Vagina (tissue), 2 donors: ENCODE measurements at regions not wholly inside any gene's neighbourhood (a gene's known extent, or its start where the extent isn't known, plus 50 kb on each side); places are given as distances from the start of the nearest gene placed in this dataset.
"Not testable (repeated sequence)": the region's sequence is repeated elsewhere in the genome, so short reads cannot be mapped to it uniquely, and the experiment has no call there.

Experiments used
- DNase-seq, 2 donors: peaks; one replicate each; pipeline ENCODE4 v3.0.0-alpha.2; 2017; ENCODE audit errors: extremely low spot score in 2 of 2
- H3K27ac ChIP-seq: fragments of 200-600 bp; sonication (generic); one replicate; pipeline ENCODE4 v1.5.1; 2019
- H3K27me3 ChIP-seq: fragments of 200-600 bp; sonication (generic); one replicate; pipeline ENCODE4 v1.5.1; 2019
- H3K36me3 ChIP-seq, 2 donors: fragments of 200-600 bp; sonication (generic); one replicate each; pipeline ENCODE4 v1.5.1; 2017 to 2019
- H3K4me1 ChIP-seq: fragments of 200-600 bp; sonication (generic); one replicate; pipeline ENCODE4 v1.5.1; 2019
- H3K4me3 ChIP-seq, 2 donors: fragments of 200-600 bp; sonication (generic); 1 replicate in 1 of 2; 2 replicates in 1 of 2; pipeline ENCODE4 v1.5.1; 2016 to 2019
- H3K9me3 ChIP-seq: fragments of 200-600 bp; sonication (generic); one replicate; pipeline ENCODE4 v1.5.1; 2019
- CTCF ChIP-seq, 3 experiments: fragments of 450-650 bp in 2 of 3; fragments of 200-600 bp in 1 of 3; sonication (generic) in 1 of 3; IDR thresholded peaks; one replicate each; pipeline ENCODE4 v1.5.1; 2017 to 2019; ENCODE audit warnings: antibody characterized with exemption in 3 of 3, mild to moderate bottlenecking in 2 of 3, moderate library complexity in 2 of 3
- POLR2A ChIP-seq, 2 donors: fragments of 450-650 bp; IDR thresholded peaks; one replicate each; pipeline ENCODE4 v1.6.1; 2017; ENCODE audit warnings: antibody characterized with exemption in 2 of 2, mild to moderate bottlenecking in 2 of 2, moderate library complexity in 2 of 2
- POLR2AphosphoS5 ChIP-seq, 2 donors: sonication (generic); formaldehyde crosslinking; IDR thresholded peaks; one replicate each; pipeline ENCODE4 v1.9.0; 2017; ENCODE audit warnings: antibody characterized with exemption in 2 of 2, mild to moderate bottlenecking in 2 of 2, low read depth in 1 of 2; ENCODE audit not compliant: insufficient read depth in 1 of 2
- intact Hi-C: fragments of 100-400 bp; cut with DNase I; formaldehyde crosslinking; loops from one replicate; pipeline ENCODE4 v1.15.1; 2023

DNA sequence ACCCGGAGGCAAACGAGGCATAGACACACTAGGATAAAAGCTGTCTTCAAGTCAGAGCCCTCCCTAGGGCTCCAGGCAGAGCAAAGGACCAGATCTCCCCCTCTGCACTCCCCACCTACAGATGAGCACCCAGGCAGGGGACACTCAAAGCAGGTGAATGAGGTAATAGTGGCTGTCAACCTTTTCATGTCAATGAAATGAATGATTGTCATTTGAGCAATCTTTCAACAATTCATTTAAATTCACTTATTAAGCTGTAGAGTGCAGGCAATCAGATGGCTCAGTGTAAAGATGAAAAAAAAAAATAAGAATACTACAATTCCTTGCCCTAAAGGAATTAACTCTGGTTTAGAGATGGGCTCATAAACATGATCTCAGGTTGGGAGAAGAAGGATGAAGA, 427.8 kb upstream of the ISX start:
- TF ChIP-seq POLR2A (IDR thresholded peaks at IDR 0.05) (no peak), POLR2AphosphoS5 (IDR thresholded peaks at IDR 0.05; ENCODE audit: insufficient read depth in 1 of 2, low read depth in 1 of 2) (no peak), CTCF (IDR thresholded peaks at IDR 0.05) (no peak)
- no peak overlapping the region for H3K4me3 ChIP-seq
- no peaks in the 10 kb centered on the region for H3K4me1 ChIP-seq
- no peaks in the 10 kb centered on the region for H3K36me3 ChIP-seq
- no peak overlapping the region for H3K27ac ChIP-seq
- intact Hi-C loops: no loop called here
- DNase-seq: no peak
- no peaks in the 10 kb centered on the region for H3K9me3 ChIP-seq
- no peaks in the 10 kb centered on the region for H3K27me3 ChIP-seq

DNA sequence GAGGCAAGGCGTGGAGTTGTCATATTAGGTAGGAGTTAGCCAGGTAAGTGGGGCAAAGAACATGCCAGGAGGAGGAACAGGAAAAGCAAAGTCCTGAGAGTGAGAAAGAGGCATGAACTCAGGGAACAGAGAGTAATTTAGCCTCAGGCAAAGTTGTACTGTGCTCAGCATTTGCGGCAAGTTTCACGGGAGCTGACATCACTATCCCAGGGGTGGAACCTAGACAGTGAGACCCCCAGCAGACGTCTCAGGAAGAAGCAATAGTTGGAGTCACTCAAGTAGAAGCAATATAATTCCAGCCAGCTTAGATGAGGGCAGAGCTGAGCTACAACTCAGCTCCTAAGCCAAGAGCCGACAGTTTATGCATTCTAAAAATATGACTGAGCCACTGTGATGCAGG, 426.0 kb upstream of the ISX start:
- intact Hi-C loops: no loop called here
- no peaks in the 10 kb centered on the region for H3K27me3 ChIP-seq
- no peaks in the 10 kb centered on the region for H3K9me3 ChIP-seq
- no peak overlapping the region for H3K27ac ChIP-seq
- DNase-seq: no peak
- no peaks in the 10 kb centered on the region for H3K36me3 ChIP-seq
- H3K4me1 ChIP-seq: no peaks in the 10 kb centered on the region
- TF ChIP-seq CTCF (IDR thresholded peaks at IDR 0.05) (no peak), POLR2A (IDR thresholded peaks at IDR 0.05) (no peak), POLR2AphosphoS5 (IDR thresholded peaks at IDR 0.05; ENCODE audit: insufficient read depth in 1 of 2, low read depth in 1 of 2) (no peak)
- H3K4me3 ChIP-seq: no peak overlapping the region

DNA sequence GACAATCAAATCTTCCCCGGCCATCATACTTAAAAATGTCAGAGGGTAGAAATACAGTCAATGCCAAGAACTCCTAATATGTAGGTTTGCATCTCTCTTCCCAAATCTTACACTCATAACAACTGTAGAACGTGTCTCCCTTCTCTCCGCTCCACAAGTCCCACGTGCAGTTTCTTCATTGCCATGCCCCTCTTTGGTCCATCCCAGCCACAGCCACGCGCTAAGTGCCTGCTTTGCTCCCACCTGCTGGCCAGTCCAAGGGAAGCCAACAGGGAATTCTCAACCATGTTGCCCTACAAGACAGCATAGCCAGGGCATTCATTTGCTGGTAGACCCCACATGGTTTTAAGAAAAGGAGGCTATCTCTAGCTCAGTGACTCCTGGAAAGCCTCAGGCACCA, 420.6 kb upstream of the ISX start:
- DNase-seq: no peak
- no peak overlapping the region for H3K27ac ChIP-seq
- TF ChIP-seq CTCF (IDR thresholded peaks at IDR 0.05) (no peak), POLR2AphosphoS5 (IDR thresholded peaks at IDR 0.05; ENCODE audit: insufficient read depth in 1 of 2, low read depth in 1 of 2) (no peak), POLR2A (IDR thresholded peaks at IDR 0.05) (no peak)
- intact Hi-C loops: no loop called here
- no peak overlapping the region for H3K4me3 ChIP-seq
- H3K4me1 ChIP-seq: no peaks in the 10 kb centered on the region
- H3K36me3 ChIP-seq: no peaks in the 10 kb centered on the region
- H3K9me3 ChIP-seq: no peaks in the 10 kb centered on the region
- no peaks in the 10 kb centered on the region for H3K27me3 ChIP-seq

GRCh38 chr22:34669001-34669400, 397.0 kb upstream of the ISX start:
- TF ChIP-seq POLR2AphosphoS5 (IDR thresholded peaks at IDR 0.05; ENCODE audit: insufficient read depth in 1 of 2, low read depth in 1 of 2) (no peak), POLR2A (IDR thresholded peaks at IDR 0.05) (no peak)
- H3K36me3 ChIP-seq: no peaks in the 10 kb centered on the region
- no peaks in the 10 kb centered on the region for H3K4me1 ChIP-seq
- no peak overlapping the region for H3K27ac ChIP-seq
- intact Hi-C loops: no loop called here
- H3K27me3 ChIP-seq: no peaks in the 10 kb centered on the region
- no peaks in the 10 kb centered on the region for H3K9me3 ChIP-seq
- no peak for DNase-seq
- no peak overlapping the region for H3K4me3 ChIP-seq

DNA sequence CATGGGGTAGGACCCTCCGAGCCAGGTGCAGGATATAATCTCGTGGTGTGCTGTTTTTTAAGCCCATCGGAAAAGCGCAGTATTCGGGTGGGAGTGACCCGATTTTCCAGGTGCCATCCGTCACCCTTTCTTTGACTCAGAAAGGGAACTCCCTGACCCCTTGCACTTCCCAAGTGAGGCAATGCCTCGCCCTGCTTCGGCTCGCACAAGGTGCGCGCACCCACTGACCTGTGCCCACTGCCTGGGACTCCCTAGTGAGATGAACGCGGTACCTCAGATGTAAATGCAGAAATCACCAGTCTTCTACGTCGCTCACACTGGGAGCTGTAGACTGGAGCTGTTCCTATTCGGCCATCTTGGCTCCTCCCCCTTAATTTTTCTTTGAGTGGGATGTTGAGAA, 382.9 kb upstream of the ISX start:
- H3K27ac ChIP-seq, intact Hi-C loops, H3K4me1 ChIP-seq, H3K9me3 ChIP-seq, H3K36me3 ChIP-seq, DNase-seq, H3K4me3 ChIP-seq, H3K27me3 ChIP-seq: not testable (repeated sequence)

DNA sequence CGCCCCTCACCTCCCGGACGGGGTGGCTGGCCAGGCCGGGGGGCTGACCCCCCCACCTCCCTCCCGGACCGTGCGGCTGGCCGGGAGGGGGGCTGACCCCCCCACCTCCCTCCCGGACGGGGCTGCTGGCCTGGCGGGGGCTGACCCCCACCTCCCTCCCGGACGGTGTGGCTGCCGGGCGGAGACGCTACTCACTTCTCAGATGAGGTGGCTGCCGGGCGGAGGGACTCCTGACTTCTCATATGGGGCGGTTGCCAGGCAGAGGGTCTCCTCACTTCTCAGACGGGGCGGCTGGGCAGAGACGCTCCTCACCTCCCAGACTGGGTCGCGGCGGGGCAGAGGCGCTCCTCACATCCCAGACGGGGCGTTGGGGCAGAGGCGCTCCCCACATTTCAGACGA, 381.7 kb upstream of the ISX start:
- H3K27me3 ChIP-seq, H3K4me1 ChIP-seq, intact Hi-C loops, H3K36me3 ChIP-seq, H3K4me3 ChIP-seq, H3K27ac ChIP-seq, H3K9me3 ChIP-seq: not testable (repeated sequence)
- DNase-seq: peak in 1 of 2 donors; percentile 11

DNA sequence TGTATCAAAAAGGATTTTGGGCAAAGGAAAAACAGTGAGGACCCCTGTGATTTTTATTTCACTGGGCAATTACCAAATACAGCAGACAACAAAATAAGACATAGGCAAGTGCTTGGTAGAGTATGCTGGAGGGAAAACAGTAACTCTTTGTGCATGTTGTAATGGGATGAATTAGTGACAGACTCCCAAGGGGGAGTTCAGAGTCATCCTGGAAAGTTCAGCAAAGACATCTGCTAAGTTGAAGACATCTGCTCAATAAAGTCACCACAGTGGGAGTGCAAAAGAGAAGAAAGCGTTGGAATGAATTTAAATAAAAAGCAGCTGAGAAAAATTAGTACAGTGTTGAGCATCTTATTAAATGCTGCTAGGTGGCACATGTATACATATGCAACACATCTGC, 378.8 kb upstream of the ISX start:
- Histone ChIP-seq H3K27ac (no peak overlapping the region), H3K36me3 (no peaks in the 10 kb centered on the region), H3K4me1 (no peaks in the 10 kb centered on the region), H3K27me3 (no peaks in the 10 kb centered on the region), H3K9me3 (no peaks in the 10 kb centered on the region), H3K4me3 (no peak overlapping the region)
- no peak for DNase-seq
- TF ChIP-seq POLR2A (IDR thresholded peaks at IDR 0.05): no peak
- intact Hi-C loops: no loop called here
